Spleen (tissue), 7 donors: ENCODE measurements at regions not wholly inside any gene's neighbourhood (a gene's known extent, or its start where the extent isn't known, plus 50 kb on each side); places are given as distances from the start of the nearest gene placed in this dataset.

Experiments
- POLR2A ChIP-seq, 3 donors: fragments of 450-650 bp; IDR thresholded peaks; one replicate each; pipeline ENCODE4 v1.5.1; 2017; ENCODE audit warnings: antibody characterized with exemption in 3 of 3, mild to moderate bottlenecking in 1 of 3
- POLR2AphosphoS5 ChIP-seq, 3 donors: sonication (generic); formaldehyde crosslinking; IDR thresholded peaks; one replicate each; pipeline ENCODE4 v1.5.1; 2017; ENCODE audit warnings: antibody characterized with exemption in 3 of 3
- TF ChIP-seq, protein P1 (sequence below), 11 experiments: fragments of 200-600 bp in 7 of 11; fragments of 450-650 bp in 4 of 11; sonication (generic) in 4 of 11; IDR thresholded peaks in 8 of 11; conservative IDR thresholded peaks in 3 of 11; 1 replicate in 7 of 11; 2 replicates in 4 of 11; pipeline versions ENCODE4 v1.4.0 to v1.8.0; 2016 to 2021; ENCODE audit warnings: antibody characterized with exemption in 11 of 11, inconsistent platforms in 4 of 11, mild to moderate bottlenecking in 1 of 11
- donor health status: DM: no; HTN: no; CAD: no; lungs with moderate emphysema.
- donor health status: DM: no; HTN: no; CAD: no.
- donor health status: DM: no; HTN: no; CAD: no.

DNA sequence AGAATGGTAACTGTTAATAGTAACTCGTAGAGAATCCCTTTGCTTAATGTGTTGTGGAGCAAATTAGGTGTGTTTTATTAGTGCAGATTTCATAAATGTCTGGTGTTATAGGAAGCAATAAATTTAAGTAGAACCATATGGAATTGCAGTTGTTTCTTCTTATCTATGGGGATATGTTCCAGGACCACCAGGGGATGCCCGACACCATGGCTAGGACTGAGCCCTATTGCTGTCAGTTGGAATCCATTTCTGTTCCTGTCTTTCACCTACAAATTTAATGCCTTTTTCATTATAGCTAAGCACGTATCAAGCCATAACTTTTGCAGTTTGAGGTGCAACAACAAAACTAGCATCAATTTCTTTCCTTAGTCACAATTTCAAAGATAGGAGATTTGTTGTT, 72.5 kb downstream of the DDIT4L start:
- TF ChIP-seq, protein P1, sequence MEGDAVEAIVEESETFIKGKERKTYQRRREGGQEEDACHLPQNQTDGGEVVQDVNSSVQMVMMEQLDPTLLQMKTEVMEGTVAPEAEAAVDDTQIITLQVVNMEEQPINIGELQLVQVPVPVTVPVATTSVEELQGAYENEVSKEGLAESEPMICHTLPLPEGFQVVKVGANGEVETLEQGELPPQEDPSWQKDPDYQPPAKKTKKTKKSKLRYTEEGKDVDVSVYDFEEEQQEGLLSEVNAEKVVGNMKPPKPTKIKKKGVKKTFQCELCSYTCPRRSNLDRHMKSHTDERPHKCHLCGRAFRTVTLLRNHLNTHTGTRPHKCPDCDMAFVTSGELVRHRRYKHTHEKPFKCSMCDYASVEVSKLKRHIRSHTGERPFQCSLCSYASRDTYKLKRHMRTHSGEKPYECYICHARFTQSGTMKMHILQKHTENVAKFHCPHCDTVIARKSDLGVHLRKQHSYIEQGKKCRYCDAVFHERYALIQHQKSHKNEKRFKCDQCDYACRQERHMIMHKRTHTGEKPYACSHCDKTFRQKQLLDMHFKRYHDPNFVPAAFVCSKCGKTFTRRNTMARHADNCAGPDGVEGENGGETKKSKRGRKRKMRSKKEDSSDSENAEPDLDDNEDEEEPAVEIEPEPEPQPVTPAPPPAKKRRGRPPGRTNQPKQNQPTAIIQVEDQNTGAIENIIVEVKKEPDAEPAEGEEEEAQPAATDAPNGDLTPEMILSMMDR (IDR thresholded peaks at IDR 0.05 in 8 of 11, conservative IDR thresholded peaks at IDR 0.05 in 3 of 11) = no peak
- TF ChIP-seq POLR2AphosphoS5 (IDR thresholded peaks at IDR 0.05) (no peak), POLR2A (IDR thresholded peaks at IDR 0.05) (no peak)
